HepG2 (cell line): ENCODE measurements at regions not wholly inside any gene's neighbourhood (a gene's known extent, or its start where the extent isn't known, plus 50 kb on each side); places are given as distances from the start of the nearest gene placed in this dataset.

Experiments used
- ATAC-seq: fragments of 200-7000 bp; cut with Tn5 transposase; 3 replicates; pipeline ENCODE4 v1.9.1; 2020; ENCODE audit warnings: mild to moderate bottlenecking, moderate library complexity
- BruUV-seq: library from RNA; stranded (reverse); fragments of 400-500 nt; replicated peaks from 2 replicates; lab custom pipeline; 2021; lab: Mats Ljungman, UMichigan
- CTCF ChIA-PET: fragments of 300-600 bp; formaldehyde crosslinking; extraction: SDS; loops from one replicate; lab custom pipeline; 2021; ENCODE audit warnings: low total read pairs, inconsistent platforms, low intra/inter-chr PET ratio; lab: Yijun Ruan, JAX
- POLR2A ChIA-PET: fragments of 350-600 bp; sonication (Branson Sonifier 250); formaldehyde crosslinking; loops from one replicate; lab custom pipeline; 2020; ENCODE audit warnings: antibody characterized with exemption, inconsistent platforms; lab: Yijun Ruan, JAX
- DNase-seq: peaks from one replicate; pipeline ENCODE4 v3.0.0-alpha.2; 2015; ENCODE audit warnings: low spot score
- FAIRE-seq: peaks from 3 replicates; lab custom pipeline; 2011; peaks lifted over from hg19 to GRCh38; lab: Jason Lieb, UNC
- H2AFZ ChIP-seq: one replicate; pipeline ENCODE4 v1.6.1; 2011; ENCODE audit warnings: low read length, inconsistent platforms
- H3K27ac ChIP-seq: fragments of 300-600 bp; 3 replicates; pipeline ENCODE4 v1.8.0; 2011; ENCODE audit warnings: mixed run types, mild to moderate bottlenecking, mixed read lengths, low read length, inconsistent platforms; ENCODE audit not compliant: insufficient read depth; ENCODE audit errors: extremely low read length
- H3K27me3 ChIP-seq, 2 experiments: fragments of 200-600 bp in 1 of 2; 2 replicates in 1 of 2; 3 replicates in 1 of 2; pipeline versions ENCODE4 v1.6.0 to v1.8.0; 2011; ENCODE audit warnings: low read length in 2 of 2, mild to moderate bottlenecking in 2 of 2, moderate library complexity in 2 of 2, inconsistent platforms in 1 of 2; ENCODE audit not compliant: insufficient read depth in 2 of 2, control insufficient read depth in 1 of 2
- H3K36me3 ChIP-seq, 2 experiments: fragments of 200-600 bp in 1 of 2; replicated peaks in 1 of 2; 2 replicates in 1 of 2; 3 replicates in 1 of 2; pipeline versions ENCODE4 v1.5.1 to v1.8.0; 2011; ENCODE audit warnings: low read length in 2 of 2, inconsistent platforms in 1 of 2; ENCODE audit not compliant: insufficient read depth in 2 of 2, control insufficient read depth in 1 of 2
- H3K4me1 ChIP-seq: 2 replicates; pipeline ENCODE4 v1.5.1; 2012; ENCODE audit warnings: low read length, inconsistent platforms; ENCODE audit not compliant: insufficient read depth
- H3K4me2 ChIP-seq: 2 replicates; pipeline ENCODE4 v1.6.0; 2011; ENCODE audit warnings: low read depth, low read length, inconsistent platforms
- H3K4me3 ChIP-seq, 3 experiments: fragments of 200-600 bp in 1 of 3; sonication (generic), shearing (Covaris generic) in 1 of 3; replicated peaks in 1 of 3; 2 replicates each; pipeline ENCODE4 v1.5.1; 2011 to 2016; ENCODE audit warnings: low read length in 3 of 3, inconsistent platforms in 2 of 3, low read depth in 2 of 3, mild to moderate bottlenecking in 2 of 3, control low read depth in 1 of 3, mixed read lengths in 1 of 3; ENCODE audit not compliant: insufficient read depth in 1 of 3
- H3K79me2 ChIP-seq: one replicate; pipeline ENCODE4 v1.6.1; 2011; ENCODE audit warnings: low read length, inconsistent platforms; ENCODE audit not compliant: insufficient read depth
- H3K9ac ChIP-seq: 2 replicates; pipeline ENCODE4 v1.6.0; 2011; ENCODE audit warnings: mild to moderate bottlenecking, low read depth, low read length, inconsistent platforms; ENCODE audit not compliant: insufficient read depth
- H3K9me3 ChIP-seq: 2 replicates; pipeline ENCODE4 v1.5.1; 2012; ENCODE audit warnings: mild to moderate bottlenecking, low read length
- H4K20me1 ChIP-seq: 2 replicates; pipeline ENCODE4 v1.6.0; 2011; ENCODE audit warnings: inconsistent platforms, mild to moderate bottlenecking, low read length, moderate library complexity; ENCODE audit not compliant: insufficient read depth
- NFE2 ChIP-seq: sonication (generic); formaldehyde crosslinking; IDR thresholded peaks from 2 replicates; pipeline ENCODE4 v1.4.0; 2020; ENCODE audit warnings: missing genetic modification reagents
- RBAK ChIP-seq: sonication (generic); formaldehyde crosslinking; IDR thresholded peaks from 2 replicates; pipeline ENCODE4 v1.5.1; 2020; ENCODE audit warnings: mild to moderate bottlenecking, missing genetic modification reagents
- SMAD9 ChIP-seq: sonication (generic); formaldehyde crosslinking; IDR thresholded peaks from 2 replicates; pipeline ENCODE4 v1.5.1; 2020; ENCODE audit warnings: mild to moderate bottlenecking, missing genetic modification reagents
- SP140L ChIP-seq: sonication (generic); formaldehyde crosslinking; IDR thresholded peaks from 2 replicates; pipeline ENCODE4 v1.4.0; 2020; ENCODE audit warnings: missing genetic modification reagents, borderline replicate concordance
- ZNF34 ChIP-seq: sonication (generic); formaldehyde crosslinking; IDR thresholded peaks from 2 replicates; pipeline ENCODE4 v1.4.0; 2020; ENCODE audit warnings: mild to moderate bottlenecking, missing genetic modification reagents, borderline replicate concordance
- ZNF383 ChIP-seq: sonication (generic); formaldehyde crosslinking; IDR thresholded peaks from 2 replicates; pipeline ENCODE4 v1.4.0; 2020; ENCODE audit warnings: missing genetic modification reagents, mild to moderate bottlenecking, borderline replicate concordance
- ZNF788 ChIP-seq: sonication (generic); formaldehyde crosslinking; IDR thresholded peaks from 2 replicates; pipeline ENCODE4 v1.5.0; 2020; ENCODE audit warnings: mild to moderate bottlenecking, missing genetic modification reagents, borderline replicate concordance
- ZNF883 ChIP-seq: sonication (generic); formaldehyde crosslinking; IDR thresholded peaks from 2 replicates; pipeline ENCODE4 v1.5.1; 2020; ENCODE audit warnings: mild to moderate bottlenecking, missing genetic modification reagents; ENCODE audit errors: not compliant biosample characterization
- WGBS: methylation state at CpG from one replicate; pipeline ENCODE4 v1.1.6; 2017; ENCODE audit warnings: low lambda C conversion rate; 5-methylcytosine and 5-hydroxymethylcytosine counted together
- in situ Hi-C: cut with HindIII; loops from 2 replicates; pipeline ENCODE4 v1.10.0; 2017; ENCODE audit warnings: low pct_unique_long_range_greater_than_20kb; ENCODE audit not compliant: extremely low pct_ligation_motif_present
- intact Hi-C: fragments of 100-400 bp; cut with micrococcal nuclease; formaldehyde crosslinking; loops from one replicate; pipeline ENCODE4 v1.10.0; 2022; ENCODE audit not compliant: unreplicated experiment
- TF ChIP-seq, protein P1 (sequence below): sonication (generic); formaldehyde crosslinking; IDR thresholded peaks from 2 replicates; pipeline ENCODE4 v1.4.0; 2020; ENCODE audit warnings: mild to moderate bottlenecking, missing genetic modification reagents
- TF ChIP-seq, protein P2 (sequence below), 2 experiments: sonication (generic) in 1 of 2; formaldehyde crosslinking in 1 of 2; IDR thresholded peaks; 2 replicates each; pipeline versions ENCODE4 v1.4.0 to v1.6.1; 2016 to 2020; ENCODE audit warnings: borderline replicate concordance in 1 of 2, low read depth in 1 of 2, mild to moderate bottlenecking in 1 of 2, missing genetic modification reagents in 1 of 2
- TF ChIP-seq, protein P3 (sequence below): IDR thresholded peaks from 2 replicates; pipeline ENCODE4 v1.4.0; 2020; ENCODE audit warnings: mild to moderate bottlenecking, missing genetic modification reagents
- TF ChIP-seq, protein P4 (sequence below): sonication (generic); formaldehyde crosslinking; IDR thresholded peaks from 2 replicates; pipeline ENCODE4 v1.4.0; 2020; ENCODE audit warnings: missing genetic modification reagents

DNA sequence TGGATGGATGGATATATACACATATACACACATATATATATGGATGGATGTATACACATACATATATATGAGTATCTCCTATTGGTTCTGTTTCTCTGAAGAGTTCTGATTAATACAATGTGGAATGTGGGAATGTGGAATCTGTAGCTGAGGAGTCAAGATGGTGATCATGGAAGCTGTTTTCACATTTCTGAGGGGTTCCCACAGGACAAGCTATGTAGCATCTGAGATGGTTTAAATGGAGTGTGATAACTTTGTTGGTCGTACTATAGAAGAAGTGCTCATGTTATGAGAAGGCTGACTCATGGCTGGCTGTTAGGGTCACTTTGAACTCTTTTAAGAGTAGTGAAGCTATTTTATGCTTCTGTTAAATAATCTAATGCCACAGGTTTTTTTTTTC lies 279.7 kb downstream of the MEIS1 start:
- ATAC-seq (no peak), FAIRE-seq (no peak), DNase-seq (no peak)
- ChIA-PET POLR2A (no interaction called here), CTCF (no interaction called here)
- Histone ChIP-seq H3K4me2 (no peak overlapping the region), H2AFZ (no peak overlapping the region), H3K27ac (no peak overlapping the region), H3K36me3 (no peaks in the 10 kb centered on the region), H3K27me3 (no peaks in the 10 kb centered on the region), H3K4me3 (no peak overlapping the region), H3K9ac (no peak overlapping the region), H3K9me3 (no peaks in the 10 kb centered on the region), H4K20me1 (no peaks in the 10 kb centered on the region), H3K79me2 (no peaks in the 10 kb centered on the region), H3K4me1 (no peaks in the 10 kb centered on the region)
- 5% methylated on average over 1 of the region's 1 CpG for WGBS
- in situ Hi-C loops (no loop called here), intact Hi-C loops (no loop called here)
- BruUV-seq: no TSS peak
- TF ChIP-seq, protein P1, sequence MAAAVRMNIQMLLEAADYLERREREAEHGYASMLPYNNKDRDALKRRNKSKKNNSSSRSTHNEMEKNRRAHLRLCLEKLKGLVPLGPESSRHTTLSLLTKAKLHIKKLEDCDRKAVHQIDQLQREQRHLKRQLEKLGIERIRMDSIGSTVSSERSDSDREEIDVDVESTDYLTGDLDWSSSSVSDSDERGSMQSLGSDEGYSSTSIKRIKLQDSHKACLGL (CRISPR knock-in tag): no peak
- TF ChIP-seq, protein P2, sequence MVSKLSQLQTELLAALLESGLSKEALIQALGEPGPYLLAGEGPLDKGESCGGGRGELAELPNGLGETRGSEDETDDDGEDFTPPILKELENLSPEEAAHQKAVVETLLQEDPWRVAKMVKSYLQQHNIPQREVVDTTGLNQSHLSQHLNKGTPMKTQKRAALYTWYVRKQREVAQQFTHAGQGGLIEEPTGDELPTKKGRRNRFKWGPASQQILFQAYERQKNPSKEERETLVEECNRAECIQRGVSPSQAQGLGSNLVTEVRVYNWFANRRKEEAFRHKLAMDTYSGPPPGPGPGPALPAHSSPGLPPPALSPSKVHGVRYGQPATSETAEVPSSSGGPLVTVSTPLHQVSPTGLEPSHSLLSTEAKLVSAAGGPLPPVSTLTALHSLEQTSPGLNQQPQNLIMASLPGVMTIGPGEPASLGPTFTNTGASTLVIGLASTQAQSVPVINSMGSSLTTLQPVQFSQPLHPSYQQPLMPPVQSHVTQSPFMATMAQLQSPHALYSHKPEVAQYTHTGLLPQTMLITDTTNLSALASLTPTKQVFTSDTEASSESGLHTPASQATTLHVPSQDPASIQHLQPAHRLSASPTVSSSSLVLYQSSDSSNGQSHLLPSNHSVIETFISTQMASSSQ (IDR thresholded peaks at IDR 0.05; ENCODE audit: low read depth): no peak
- TF ChIP-seq, protein P2 (CRISPR knock-in tag; IDR thresholded peaks at IDR 0.05; ENCODE audit: borderline replicate concordance): no peak
- no peak for TF ChIP-seq SP140L (CRISPR knock-in tag)
- no peak for TF ChIP-seq NFE2 (CRISPR knock-in tag)
- TF ChIP-seq ZNF788 (CRISPR knock-in tag): no peak
- TF ChIP-seq, protein P3, sequence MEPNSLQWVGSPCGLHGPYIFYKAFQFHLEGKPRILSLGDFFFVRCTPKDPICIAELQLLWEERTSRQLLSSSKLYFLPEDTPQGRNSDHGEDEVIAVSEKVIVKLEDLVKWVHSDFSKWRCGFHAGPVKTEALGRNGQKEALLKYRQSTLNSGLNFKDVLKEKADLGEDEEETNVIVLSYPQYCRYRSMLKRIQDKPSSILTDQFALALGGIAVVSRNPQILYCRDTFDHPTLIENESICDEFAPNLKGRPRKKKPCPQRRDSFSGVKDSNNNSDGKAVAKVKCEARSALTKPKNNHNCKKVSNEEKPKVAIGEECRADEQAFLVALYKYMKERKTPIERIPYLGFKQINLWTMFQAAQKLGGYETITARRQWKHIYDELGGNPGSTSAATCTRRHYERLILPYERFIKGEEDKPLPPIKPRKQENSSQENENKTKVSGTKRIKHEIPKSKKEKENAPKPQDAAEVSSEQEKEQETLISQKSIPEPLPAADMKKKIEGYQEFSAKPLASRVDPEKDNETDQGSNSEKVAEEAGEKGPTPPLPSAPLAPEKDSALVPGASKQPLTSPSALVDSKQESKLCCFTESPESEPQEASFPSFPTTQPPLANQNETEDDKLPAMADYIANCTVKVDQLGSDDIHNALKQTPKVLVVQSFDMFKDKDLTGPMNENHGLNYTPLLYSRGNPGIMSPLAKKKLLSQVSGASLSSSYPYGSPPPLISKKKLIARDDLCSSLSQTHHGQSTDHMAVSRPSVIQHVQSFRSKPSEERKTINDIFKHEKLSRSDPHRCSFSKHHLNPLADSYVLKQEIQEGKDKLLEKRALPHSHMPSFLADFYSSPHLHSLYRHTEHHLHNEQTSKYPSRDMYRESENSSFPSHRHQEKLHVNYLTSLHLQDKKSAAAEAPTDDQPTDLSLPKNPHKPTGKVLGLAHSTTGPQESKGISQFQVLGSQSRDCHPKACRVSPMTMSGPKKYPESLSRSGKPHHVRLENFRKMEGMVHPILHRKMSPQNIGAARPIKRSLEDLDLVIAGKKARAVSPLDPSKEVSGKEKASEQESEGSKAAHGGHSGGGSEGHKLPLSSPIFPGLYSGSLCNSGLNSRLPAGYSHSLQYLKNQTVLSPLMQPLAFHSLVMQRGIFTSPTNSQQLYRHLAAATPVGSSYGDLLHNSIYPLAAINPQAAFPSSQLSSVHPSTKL: no peak
- TF ChIP-seq, protein P4, sequence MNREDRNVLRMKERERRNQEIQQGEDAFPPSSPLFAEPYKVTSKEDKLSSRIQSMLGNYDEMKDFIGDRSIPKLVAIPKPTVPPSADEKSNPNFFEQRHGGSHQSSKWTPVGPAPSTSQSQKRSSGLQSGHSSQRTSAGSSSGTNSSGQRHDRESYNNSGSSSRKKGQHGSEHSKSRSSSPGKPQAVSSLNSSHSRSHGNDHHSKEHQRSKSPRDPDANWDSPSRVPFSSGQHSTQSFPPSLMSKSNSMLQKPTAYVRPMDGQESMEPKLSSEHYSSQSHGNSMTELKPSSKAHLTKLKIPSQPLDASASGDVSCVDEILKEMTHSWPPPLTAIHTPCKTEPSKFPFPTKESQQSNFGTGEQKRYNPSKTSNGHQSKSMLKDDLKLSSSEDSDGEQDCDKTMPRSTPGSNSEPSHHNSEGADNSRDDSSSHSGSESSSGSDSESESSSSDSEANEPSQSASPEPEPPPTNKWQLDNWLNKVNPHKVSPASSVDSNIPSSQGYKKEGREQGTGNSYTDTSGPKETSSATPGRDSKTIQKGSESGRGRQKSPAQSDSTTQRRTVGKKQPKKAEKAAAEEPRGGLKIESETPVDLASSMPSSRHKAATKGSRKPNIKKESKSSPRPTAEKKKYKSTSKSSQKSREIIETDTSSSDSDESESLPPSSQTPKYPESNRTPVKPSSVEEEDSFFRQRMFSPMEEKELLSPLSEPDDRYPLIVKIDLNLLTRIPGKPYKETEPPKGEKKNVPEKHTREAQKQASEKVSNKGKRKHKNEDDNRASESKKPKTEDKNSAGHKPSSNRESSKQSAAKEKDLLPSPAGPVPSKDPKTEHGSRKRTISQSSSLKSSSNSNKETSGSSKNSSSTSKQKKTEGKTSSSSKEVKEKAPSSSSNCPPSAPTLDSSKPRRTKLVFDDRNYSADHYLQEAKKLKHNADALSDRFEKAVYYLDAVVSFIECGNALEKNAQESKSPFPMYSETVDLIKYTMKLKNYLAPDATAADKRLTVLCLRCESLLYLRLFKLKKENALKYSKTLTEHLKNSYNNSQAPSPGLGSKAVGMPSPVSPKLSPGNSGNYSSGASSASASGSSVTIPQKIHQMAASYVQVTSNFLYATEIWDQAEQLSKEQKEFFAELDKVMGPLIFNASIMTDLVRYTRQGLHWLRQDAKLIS (CRISPR knock-in tag): no peak
- TF ChIP-seq RBAK: no peak
- no peak for TF ChIP-seq ZNF34 (CRISPR knock-in tag)
- no peak for TF ChIP-seq SMAD9
- no peak for TF ChIP-seq ZNF883 (CRISPR knock-in tag)
- no peak for TF ChIP-seq ZNF383 (CRISPR knock-in tag)
